Epithelial cell of esophagus (primary cell): ENCODE measurements at regions not wholly inside any gene's neighbourhood (a gene's known extent, or its start where the extent isn't known, plus 50 kb on each side); places are given as distances from the start of the nearest gene placed in this dataset.

Experiments used
- DNase-seq: peaks from one replicate; pipeline ENCODE4 v3.0.0; 2010; ENCODE audit warnings: low read depth
- H3K4me3 ChIP-seq: 2 replicates; pipeline ENCODE4 v1.5.1; 2011; ENCODE audit warnings: mild to moderate bottlenecking, low read length, control low read depth
- TF ChIP-seq, protein P1 (sequence below): IDR thresholded peaks from 2 replicates; pipeline ENCODE4 v1.5.1; 2011; ENCODE audit warnings: low read depth, mild to moderate bottlenecking, low read length, control low read depth, inconsistent platforms; ENCODE audit not compliant: insufficient read depth; ENCODE audit errors: missing control alignments

DNA sequence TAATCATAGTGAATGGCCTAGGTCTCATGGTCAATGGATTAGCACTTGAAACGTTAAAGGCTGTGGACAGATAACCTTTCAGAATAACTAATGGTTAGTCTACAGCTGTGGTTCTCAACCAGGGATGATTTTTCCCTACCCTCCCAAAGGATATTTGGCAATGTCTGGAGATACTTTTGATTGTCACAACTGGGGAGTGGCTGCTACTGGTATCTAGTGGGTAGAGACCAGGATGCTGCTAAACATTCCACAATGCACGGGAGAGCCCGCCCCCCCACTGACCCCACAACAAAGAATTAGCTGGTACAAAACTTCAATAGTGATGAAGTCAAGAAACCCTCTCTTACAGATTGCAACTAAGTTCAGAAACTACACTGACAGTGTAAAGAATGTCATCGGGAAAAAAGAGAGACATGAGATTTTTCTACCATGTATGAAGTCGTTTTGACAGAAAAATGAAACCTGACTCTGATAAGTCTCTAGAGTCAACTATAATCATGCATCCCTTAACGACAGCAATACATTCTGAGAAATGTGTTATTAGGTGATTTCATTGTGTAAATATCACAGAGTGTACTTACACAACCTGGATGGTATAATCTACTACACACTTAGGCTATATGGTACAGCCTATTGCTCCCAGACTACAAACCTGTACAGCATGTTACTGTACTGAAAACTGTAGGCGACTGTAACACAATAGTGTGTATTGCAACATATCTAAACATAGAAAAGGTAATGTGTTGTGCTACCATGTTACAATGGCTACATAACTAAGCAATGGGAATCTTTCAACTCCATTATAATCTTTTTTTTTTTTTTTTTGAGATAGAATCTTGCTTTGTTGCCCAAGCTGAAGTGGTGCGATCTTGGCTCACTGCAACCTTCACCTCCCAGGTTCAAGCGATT lies 49.7 kb upstream of the PRDX6 start:
- no peak overlapping the region for H3K4me3 ChIP-seq
- DNase-seq, result no peak
- TF ChIP-seq, protein P1, sequence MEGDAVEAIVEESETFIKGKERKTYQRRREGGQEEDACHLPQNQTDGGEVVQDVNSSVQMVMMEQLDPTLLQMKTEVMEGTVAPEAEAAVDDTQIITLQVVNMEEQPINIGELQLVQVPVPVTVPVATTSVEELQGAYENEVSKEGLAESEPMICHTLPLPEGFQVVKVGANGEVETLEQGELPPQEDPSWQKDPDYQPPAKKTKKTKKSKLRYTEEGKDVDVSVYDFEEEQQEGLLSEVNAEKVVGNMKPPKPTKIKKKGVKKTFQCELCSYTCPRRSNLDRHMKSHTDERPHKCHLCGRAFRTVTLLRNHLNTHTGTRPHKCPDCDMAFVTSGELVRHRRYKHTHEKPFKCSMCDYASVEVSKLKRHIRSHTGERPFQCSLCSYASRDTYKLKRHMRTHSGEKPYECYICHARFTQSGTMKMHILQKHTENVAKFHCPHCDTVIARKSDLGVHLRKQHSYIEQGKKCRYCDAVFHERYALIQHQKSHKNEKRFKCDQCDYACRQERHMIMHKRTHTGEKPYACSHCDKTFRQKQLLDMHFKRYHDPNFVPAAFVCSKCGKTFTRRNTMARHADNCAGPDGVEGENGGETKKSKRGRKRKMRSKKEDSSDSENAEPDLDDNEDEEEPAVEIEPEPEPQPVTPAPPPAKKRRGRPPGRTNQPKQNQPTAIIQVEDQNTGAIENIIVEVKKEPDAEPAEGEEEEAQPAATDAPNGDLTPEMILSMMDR, result no peak
